ENCODE measurements at regions not wholly inside any gene's neighbourhood (a gene's known extent, or its start where the extent isn't known, plus 50 kb on each side); places are given as distances from the start of the nearest gene placed in this dataset.

DNA sequence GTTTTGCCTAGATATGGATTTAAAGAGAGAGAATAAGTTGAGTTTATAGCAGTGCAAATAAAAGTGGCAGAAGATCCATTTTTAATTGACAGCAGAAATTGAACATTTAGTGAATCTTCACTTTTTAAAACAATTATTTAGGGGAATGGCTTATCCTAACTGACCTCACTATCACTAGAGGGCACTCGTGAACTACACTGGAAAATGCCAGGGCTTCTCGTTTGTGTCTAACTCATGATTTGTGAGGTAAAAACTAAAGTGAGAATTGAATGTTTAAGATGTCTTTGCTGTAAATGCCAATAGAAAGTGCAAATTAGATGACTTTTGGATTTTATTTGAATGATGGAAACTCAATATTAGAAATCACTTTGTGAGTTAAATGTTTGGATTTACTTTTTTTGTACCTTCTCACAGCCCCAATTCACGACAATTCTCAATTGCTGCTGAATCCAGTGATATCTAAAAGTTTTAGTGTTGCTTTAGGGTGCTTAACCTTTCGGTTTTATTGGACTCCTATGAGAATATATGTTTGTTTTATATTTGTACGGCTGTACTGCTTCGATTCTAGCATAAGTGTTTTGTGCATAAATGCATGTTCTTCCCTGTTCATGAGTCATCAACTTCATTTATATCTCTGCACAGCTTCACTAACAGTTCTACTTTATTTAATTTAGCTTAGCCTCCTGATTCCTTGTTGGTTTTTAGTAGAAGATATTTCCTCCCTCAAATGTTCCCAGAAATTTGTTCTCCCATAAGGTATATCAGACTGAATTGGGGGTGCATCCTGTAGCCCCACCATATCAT lies 462.1 kb downstream of the MFSD1 start:
- Mint-ChIP-seq H3K4me1 (ENCODE audit: low read depth, unreplicated experiment) (no peaks in the 10 kb centered on the region), H3K27ac (ENCODE audit: unreplicated experiment) (no peak overlapping the region), H3K4me3 (ENCODE audit: unreplicated experiment) (no peak overlapping the region), H3K36me3 (ENCODE audit: insufficient read depth, unreplicated experiment) (no peaks in the 10 kb centered on the region), H3K9me3 (ENCODE audit: unreplicated experiment) (no peaks in the 10 kb centered on the region), H3K27me3 (ENCODE audit: insufficient read depth, unreplicated experiment) (peaks cover under 1% of the 10 kb centered on the region)
- TF ChIP-seq, protein P1, sequence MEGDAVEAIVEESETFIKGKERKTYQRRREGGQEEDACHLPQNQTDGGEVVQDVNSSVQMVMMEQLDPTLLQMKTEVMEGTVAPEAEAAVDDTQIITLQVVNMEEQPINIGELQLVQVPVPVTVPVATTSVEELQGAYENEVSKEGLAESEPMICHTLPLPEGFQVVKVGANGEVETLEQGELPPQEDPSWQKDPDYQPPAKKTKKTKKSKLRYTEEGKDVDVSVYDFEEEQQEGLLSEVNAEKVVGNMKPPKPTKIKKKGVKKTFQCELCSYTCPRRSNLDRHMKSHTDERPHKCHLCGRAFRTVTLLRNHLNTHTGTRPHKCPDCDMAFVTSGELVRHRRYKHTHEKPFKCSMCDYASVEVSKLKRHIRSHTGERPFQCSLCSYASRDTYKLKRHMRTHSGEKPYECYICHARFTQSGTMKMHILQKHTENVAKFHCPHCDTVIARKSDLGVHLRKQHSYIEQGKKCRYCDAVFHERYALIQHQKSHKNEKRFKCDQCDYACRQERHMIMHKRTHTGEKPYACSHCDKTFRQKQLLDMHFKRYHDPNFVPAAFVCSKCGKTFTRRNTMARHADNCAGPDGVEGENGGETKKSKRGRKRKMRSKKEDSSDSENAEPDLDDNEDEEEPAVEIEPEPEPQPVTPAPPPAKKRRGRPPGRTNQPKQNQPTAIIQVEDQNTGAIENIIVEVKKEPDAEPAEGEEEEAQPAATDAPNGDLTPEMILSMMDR (IDR thresholded peaks at IDR 0.05; ENCODE audit: insufficient read depth in 1 of 2, low read depth in 1 of 2, low read length in 1 of 2, severe bottlenecking in 1 of 2, unreplicated experiment in 1 of 2): peak; percentile 36 to 81
- CTCF ChIA-PET: no interaction called here
- BruUV-seq (replicated peaks): no TSS peak
- DNase-seq: peak in 1 of 2 experiments; percentile 43
- H3K27me3 ChIP-seq (replicated peaks; ENCODE audit: control insufficient read depth, insufficient read depth, low read length): no peaks in the 10 kb centered on the region
- no peaks in the 10 kb centered on the region for H3K36me3 ChIP-seq (ENCODE audit: control insufficient read depth, insufficient read depth, low read length)
- POLR2A ChIA-PET: no interaction called here
- no peaks in the 10 kb centered on the region for H3K9me3 ChIP-seq
- intact Hi-C loops (cut with micrococcal nuclease; ENCODE audit: unreplicated experiment): loop anchor here (1.0 to 10.0 kb wide), 4 partner anchors 322 to 742 kb away; no protein-coding TSS in a partner anchor
- H3K4me1 ChIP-seq: no peaks in the 10 kb centered on the region
- no peak overlapping the region for H3K4me3 ChIP-seq (ENCODE audit: low read depth, low read length)

DNA sequence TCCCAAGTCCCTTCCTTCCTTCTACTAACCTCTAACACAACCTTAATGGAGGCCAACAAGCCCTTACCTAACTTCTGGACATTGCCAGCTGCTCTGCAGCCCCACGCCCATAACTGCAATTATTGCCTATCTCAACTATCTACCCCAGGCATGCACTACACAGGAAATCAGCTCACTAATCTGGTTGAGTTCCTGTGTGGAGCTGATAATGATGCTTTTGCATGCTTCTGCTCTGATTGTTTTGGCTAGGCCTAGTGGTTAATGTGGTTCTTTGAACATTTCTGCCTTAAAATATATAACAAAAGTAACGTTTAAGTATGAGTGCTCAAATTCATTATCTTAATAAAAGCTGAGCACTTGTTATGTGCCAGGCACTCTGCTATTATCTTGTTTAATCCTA lies 463.9 kb downstream of the MFSD1 start:
- ChIA-PET CTCF (no interaction called here), POLR2A (no interaction called here)
- Histone ChIP-seq H3K36me3 (ENCODE audit: control insufficient read depth, insufficient read depth, low read length) (no peaks in the 10 kb centered on the region), H3K4me3 (ENCODE audit: low read depth, low read length) (no peak overlapping the region), H3K27me3 (replicated peaks; ENCODE audit: control insufficient read depth, insufficient read depth, low read length) (no peaks in the 10 kb centered on the region), H3K4me1 (no peaks in the 10 kb centered on the region), H3K9me3 (no peaks in the 10 kb centered on the region)
- H3K36me3 Mint-ChIP-seq (ENCODE audit: insufficient read depth, unreplicated experiment): no peaks in the 10 kb centered on the region
- no TSS peak for BruUV-seq (replicated peaks)
- no peak overlapping the region for H3K4me3 Mint-ChIP-seq (ENCODE audit: unreplicated experiment)
- H3K4me1 Mint-ChIP-seq (ENCODE audit: low read depth, unreplicated experiment): no peaks in the 10 kb centered on the region
- TF ChIP-seq, protein P1 (IDR thresholded peaks at IDR 0.05; ENCODE audit: insufficient read depth in 1 of 2, low read depth in 1 of 2, low read length in 1 of 2, severe bottlenecking in 1 of 2, unreplicated experiment in 1 of 2): no peak
- intact Hi-C loops (cut with micrococcal nuclease; ENCODE audit: unreplicated experiment): loop anchor here (10.0 kb wide), 1 partner anchor 619 kb away; no protein-coding TSS in a partner anchor
- no peaks in the 10 kb centered on the region for H3K27me3 Mint-ChIP-seq (ENCODE audit: insufficient read depth, unreplicated experiment)
- DNase-seq: no peak
- no peaks in the 10 kb centered on the region for H3K9me3 Mint-ChIP-seq (ENCODE audit: unreplicated experiment)
- H3K27ac Mint-ChIP-seq (ENCODE audit: unreplicated experiment): no peak overlapping the region

GRCh38 chr3:159266779-159267178 lies 464.9 kb downstream of the MFSD1 start:
- no peak overlapping the region for H3K27ac Mint-ChIP-seq (ENCODE audit: unreplicated experiment)
- CTCF ChIA-PET: interaction anchor here (0.6 to 1.4 kb wide), 2 partner anchors 9 to 388 kb away, joined by 4 to 8 read pairs; no protein-coding TSS in a partner anchor

More at GRCh38 chr3:159266779-159267178, 464.9 kb downstream of the MFSD1 start:
- TF ChIP-seq, protein P1 (IDR thresholded peaks at IDR 0.05; ENCODE audit: insufficient read depth in 1 of 2, low read depth in 1 of 2, low read length in 1 of 2, severe bottlenecking in 1 of 2, unreplicated experiment in 1 of 2): peak in 1 of 2 experiments; percentile 44
- Histone ChIP-seq H3K4me1 (no peaks in the 10 kb centered on the region), H3K27me3 (replicated peaks; ENCODE audit: control insufficient read depth, insufficient read depth, low read length) (no peaks in the 10 kb centered on the region), H3K9me3 (no peaks in the 10 kb centered on the region), H3K36me3 (ENCODE audit: control insufficient read depth, insufficient read depth, low read length) (no peaks in the 10 kb centered on the region), H3K4me3 (ENCODE audit: low read depth, low read length) (no peak overlapping the region)
- no peaks in the 10 kb centered on the region for H3K36me3 Mint-ChIP-seq (ENCODE audit: insufficient read depth, unreplicated experiment)
- intact Hi-C loops (cut with micrococcal nuclease; ENCODE audit: unreplicated experiment): loop anchor here (10.0 kb wide), 1 partner anchor 618 kb away; no protein-coding TSS in a partner anchor
- POLR2A ChIA-PET: no interaction called here
- no peaks in the 10 kb centered on the region for H3K9me3 Mint-ChIP-seq (ENCODE audit: unreplicated experiment)
- H3K27me3 Mint-ChIP-seq (ENCODE audit: insufficient read depth, unreplicated experiment): no peaks in the 10 kb centered on the region
- DNase-seq: peak; percentile 46 to 64
- no peaks in the 10 kb centered on the region for H3K4me1 Mint-ChIP-seq (ENCODE audit: low read depth, unreplicated experiment)
- H3K4me3 Mint-ChIP-seq (ENCODE audit: unreplicated experiment): no peak overlapping the region
- BruUV-seq (replicated peaks): no TSS peak
